H1 (cell line): ENCODE measurements at regions not wholly inside any gene's neighbourhood (a gene's known extent, or its start where the extent isn't known, plus 50 kb on each side); places are given as distances from the start of the nearest gene placed in this dataset.

Experiments
- CTCF ChIA-PET: fragments of 300-600 bp; sonication (Branson Sonifier 250); formaldehyde crosslinking; loops from one replicate; lab custom pipeline; 2021; ENCODE audit not compliant: partially characterized antibody; lab: Charles Lee
- POLR2A ChIA-PET: fragments of 300-600 bp; sonication (Branson Sonifier 250); formaldehyde crosslinking; loops from one replicate; lab custom pipeline; 2021; ENCODE audit warnings: inconsistent platforms; ENCODE audit not compliant: partially characterized antibody; lab: Charles Lee
- DNase-seq, 2 experiments: peaks; one replicate each; pipeline versions ENCODE4 v3.0.0 to v3.0.0-alpha.2; 2010 to 2022; ENCODE audit warnings: low spot score in 2 of 2, low read depth in 1 of 2, mixed read lengths in 1 of 2
- FAIRE-seq: peaks from 2 replicates; lab custom pipeline; 2011; peaks lifted over from hg19 to GRCh38; lab: Jason Lieb, UNC
- H2AFZ ChIP-seq: 2 replicates; pipeline ENCODE4 v1.8.1; 2012; ENCODE audit warnings: low read length, inconsistent platforms
- H2AK5ac ChIP-seq: 2 replicates; pipeline ENCODE4 v1.6.1; 2013; ENCODE audit warnings: low read depth, low read length
- H2BK120ac ChIP-seq: replicated peaks from 2 replicates; pipeline ENCODE3; 2013; ENCODE audit warnings: low read depth, low read length, inconsistent platforms
- H2BK12ac ChIP-seq: 2 replicates; pipeline ENCODE4 v1.6.1; 2013; ENCODE audit warnings: low read depth, low read length
- H2BK15ac ChIP-seq: 2 replicates; pipeline ENCODE4 v1.6.1; 2013; ENCODE audit warnings: low read length
- H2BK20ac ChIP-seq: 2 replicates; pipeline ENCODE4 v1.6.1; 2013; ENCODE audit warnings: low read length
- H2BK5ac ChIP-seq: 2 replicates; pipeline ENCODE4 v1.6.1; 2013; ENCODE audit warnings: low read depth, low read length
- H3K14ac ChIP-seq: 2 replicates; pipeline ENCODE4 v1.6.1; 2013; ENCODE audit warnings: inconsistent platforms; ENCODE audit not compliant: insufficient read length
- H3K18ac ChIP-seq: 2 replicates; pipeline ENCODE4 v1.6.1; 2013; ENCODE audit warnings: low read length; ENCODE audit errors: extremely low read depth
- H3K23ac ChIP-seq: 2 replicates; pipeline ENCODE4 v1.6.1; 2013; ENCODE audit warnings: inconsistent platforms; ENCODE audit not compliant: insufficient read length
- H3K23me2 ChIP-seq: 2 replicates; pipeline ENCODE4 v1.6.1; 2013; ENCODE audit warnings: low read depth, low read length
- H3K27ac ChIP-seq: 2 replicates; pipeline ENCODE4 v1.6.1; 2011; ENCODE audit warnings: low read depth, low read length, inconsistent platforms
- H3K27me3 ChIP-seq, 4 experiments: replicated peaks in 1 of 4; 1 replicate in 1 of 4; 2 replicates in 3 of 4; pipeline versions ENCODE4 v1.6.1 to v1.8.1; 2011 to 2013; ENCODE audit warnings: low read length in 3 of 4, mild to moderate bottlenecking in 3 of 4, inconsistent platforms in 2 of 4, mixed read lengths in 2 of 4, moderate library complexity in 1 of 4; ENCODE audit not compliant: control insufficient read depth in 3 of 4, insufficient read depth in 3 of 4; ENCODE audit errors: extremely low read depth in 1 of 4
- H3K36me3 ChIP-seq, 4 experiments: 2 replicates each; pipeline versions ENCODE4 v1.6.1 to v1.8.1; 2011 to 2013; ENCODE audit warnings: mild to moderate bottlenecking in 4 of 4, low read length in 3 of 4, moderate library complexity in 2 of 4, control low read depth in 1 of 4, inconsistent platforms in 1 of 4; ENCODE audit not compliant: insufficient read depth in 4 of 4, control insufficient read depth in 2 of 4
- H3K4ac ChIP-seq: replicated peaks from 2 replicates; pipeline ENCODE3; 2013; ENCODE audit warnings: low read length, low read depth, mixed read lengths, inconsistent platforms; ENCODE audit not compliant: insufficient read length
- H3K4me1 ChIP-seq, 4 experiments: replicated peaks in 1 of 4; 1 replicate in 1 of 4; 2 replicates in 3 of 4; pipeline versions ENCODE4 v1.6.1 to v1.8.1; 2011 to 2013; ENCODE audit warnings: low read length in 3 of 4, inconsistent platforms in 2 of 4, mixed read lengths in 1 of 4; ENCODE audit not compliant: insufficient read depth in 4 of 4, control insufficient read depth in 3 of 4
- H3K4me2 ChIP-seq, 2 experiments: 2 replicates each; pipeline versions ENCODE4 v1.6.1 to v1.8.1; 2011 to 2013; ENCODE audit warnings: low read depth in 2 of 2, low read length in 2 of 2, control low read depth in 1 of 2, inconsistent platforms in 1 of 2, mild to moderate bottlenecking in 1 of 2; ENCODE audit not compliant: insufficient read depth in 1 of 2
- H3K4me3 ChIP-seq, 4 experiments: fragments of 200-600, 300-600 bp in 1 of 4; sonication (generic), shearing (Covaris generic), sonication (Bioruptor Twin) in 1 of 4; 2 replicates each; pipeline versions ENCODE4 v1.5.1 to v1.8.1; 2011 to 2016; ENCODE audit warnings: low read length in 4 of 4, low read depth in 3 of 4, control low read depth in 2 of 4, inconsistent platforms in 2 of 4, mild to moderate bottlenecking in 2 of 4, mixed read lengths in 1 of 4, moderate library complexity in 1 of 4; ENCODE audit not compliant: insufficient read depth in 2 of 4; ENCODE audit errors: extremely low read depth in 1 of 4
- H3K56ac ChIP-seq: replicated peaks from 2 replicates; pipeline ENCODE3; 2013; ENCODE audit warnings: low read depth, mild to moderate bottlenecking, mixed read lengths, low read length, inconsistent platforms; ENCODE audit not compliant: insufficient read length
- H3K79me1 ChIP-seq: 2 replicates; pipeline ENCODE4 v1.6.1; 2013; ENCODE audit warnings: low read depth, low read length, control low read depth
- H3K79me2 ChIP-seq, 2 experiments: 2 replicates each; pipeline versions ENCODE4 v1.6.1 to v1.8.1; 2012 to 2013; ENCODE audit warnings: low read length in 2 of 2, mild to moderate bottlenecking in 2 of 2, inconsistent platforms in 1 of 2; ENCODE audit not compliant: insufficient read depth in 2 of 2, control insufficient read depth in 1 of 2
- H3K9ac ChIP-seq, 4 experiments: replicated peaks in 1 of 4; 1 replicate in 1 of 4; 2 replicates in 3 of 4; pipeline versions ENCODE4 v1.6.1 to v1.8.1; 2011 to 2013; ENCODE audit warnings: low read depth in 3 of 4, low read length in 3 of 4, control low read depth in 2 of 4, mild to moderate bottlenecking in 2 of 4, moderate library complexity in 2 of 4, inconsistent platforms in 1 of 4; ENCODE audit errors: extremely low read depth in 1 of 4
- H3K9me3 ChIP-seq, 2 experiments: 2 replicates each; pipeline versions ENCODE4 v1.6.1 to v1.8.1; 2012 to 2013; ENCODE audit warnings: mild to moderate bottlenecking in 2 of 2, moderate library complexity in 2 of 2, control low read depth in 1 of 2, inconsistent platforms in 1 of 2, low read depth in 1 of 2, low read length in 1 of 2, mixed read lengths in 1 of 2; ENCODE audit not compliant: insufficient read depth in 2 of 2
- H4K20me1 ChIP-seq, 2 experiments: replicated peaks in 1 of 2; 2 replicates each; pipeline versions ENCODE3 to v1.8.1; 2011 to 2013; ENCODE audit warnings: inconsistent platforms in 2 of 2, low read length in 2 of 2, mild to moderate bottlenecking in 1 of 2; ENCODE audit not compliant: insufficient read depth in 2 of 2, control insufficient read depth in 1 of 2
- H4K5ac ChIP-seq: 2 replicates; pipeline ENCODE4 v1.6.1; 2013; ENCODE audit warnings: low read length, low read depth, mixed read lengths, inconsistent platforms; ENCODE audit not compliant: insufficient read length
- H4K8ac ChIP-seq: 2 replicates; pipeline ENCODE4 v1.8.0; 2013; ENCODE audit warnings: mild to moderate bottlenecking, moderate library complexity, low read length, inconsistent platforms; ENCODE audit not compliant: insufficient read depth; ENCODE audit errors: extremely low read depth
- H4K91ac ChIP-seq: replicated peaks from 2 replicates; pipeline ENCODE3; 2013; ENCODE audit warnings: low read length, mixed read lengths, inconsistent platforms; ENCODE audit not compliant: insufficient read length
- CEBPB ChIP-seq: IDR thresholded peaks from 2 replicates; pipeline ENCODE4 v1.6.1; 2012; ENCODE audit warnings: low read depth, low read length
- EGR1 ChIP-seq: IDR thresholded peaks from 2 replicates; pipeline ENCODE4 v1.6.1; 2011; ENCODE audit warnings: low read depth, low read length, borderline replicate concordance
- HDAC2 ChIP-seq, 2 experiments: fragments of 300-600 bp in 1 of 2; sonication (generic) in 1 of 2; IDR thresholded peaks; 2 replicates each; pipeline ENCODE4 v1.6.1; 2011 to 2012; ENCODE audit warnings: low read depth in 2 of 2, low read length in 2 of 2, mild to moderate bottlenecking in 2 of 2, moderate library complexity in 2 of 2, borderline replicate concordance in 1 of 2, inconsistent platforms in 1 of 2
- HDAC6 ChIP-seq: IDR thresholded peaks from one replicate; pipeline ENCODE4 v1.7.1; 2012; ENCODE audit warnings: low read depth, mild to moderate bottlenecking, inconsistent platforms, low read length, moderate library complexity
- KDM1A ChIP-seq: fragments of 200-600, 300-600 bp; sonication (generic); IDR thresholded peaks from 2 replicates; pipeline ENCODE4 v1.7.1; 2016; ENCODE audit warnings: mild to moderate bottlenecking, low read length, borderline replicate concordance
- PHF8 ChIP-seq: fragments of 200-600 bp; sonication (generic); conservative IDR thresholded peaks from 2 replicates; pipeline ENCODE4 v1.7.1; 2012; ENCODE audit warnings: low read depth, mild to moderate bottlenecking, inconsistent platforms, low read length, moderate library complexity
- POLR2A ChIP-seq, 2 experiments: IDR thresholded peaks; 1 replicate in 1 of 2; 2 replicates in 1 of 2; pipeline ENCODE4 v1.6.1; 2011; ENCODE audit warnings: low read depth in 2 of 2, low read length in 2 of 2, mild to moderate bottlenecking in 2 of 2; ENCODE audit errors: control extremely low read depth in 1 of 2
- POLR2AphosphoS5 ChIP-seq: IDR thresholded peaks from 2 replicates; pipeline ENCODE4 v1.6.1; 2011; ENCODE audit warnings: low read depth, low read length
- RFX5 ChIP-seq: IDR thresholded peaks from 2 replicates; pipeline ENCODE4 v1.6.1; 2011; ENCODE audit warnings: low read depth, low read length, improper control_type of control experiment, borderline replicate concordance
- RNF2 ChIP-seq: fragments of 200-900, 300-1000 bp; sonication (generic); IDR thresholded peaks from 2 replicates; pipeline ENCODE4 v1.7.1; 2016; ENCODE audit warnings: borderline replicate concordance, low read depth, mild to moderate bottlenecking, antibody characterized with exemption, low read length; ENCODE audit not compliant: poor library complexity, severe bottlenecking; ENCODE audit errors: missing control alignments
- RXRA ChIP-seq: IDR thresholded peaks from 2 replicates; pipeline ENCODE4 v1.6.1; 2011; ENCODE audit warnings: low read depth, mild to moderate bottlenecking, low read length, moderate library complexity; ENCODE audit not compliant: insufficient read depth
- SAP30 ChIP-seq: fragments of 300-600 bp; sonication (generic); IDR thresholded peaks from 2 replicates; pipeline ENCODE4 v1.7.1; 2012; ENCODE audit warnings: low read length, moderate library complexity, mild to moderate bottlenecking, inconsistent platforms; ENCODE audit not compliant: insufficient read depth, insufficient replicate concordance
- SIRT6 ChIP-seq: IDR thresholded peaks from one replicate; pipeline ENCODE4 v1.7.1; 2012; ENCODE audit warnings: low read length, inconsistent platforms
- SUZ12 ChIP-seq: fragments of 200-600 bp; sonication (generic); IDR thresholded peaks from 2 replicates; pipeline ENCODE4 v1.6.1; 2012; ENCODE audit warnings: mild to moderate bottlenecking, inconsistent platforms, low read length, moderate library complexity, mixed read lengths
- TAF1 ChIP-seq: IDR thresholded peaks from 2 replicates; pipeline ENCODE4 v1.6.1; 2011; ENCODE audit warnings: mild to moderate bottlenecking, low read depth, low read length
- YY1 ChIP-seq: IDR thresholded peaks from 2 replicates; pipeline ENCODE4 v1.6.1; 2011; ENCODE audit warnings: low read depth, mild to moderate bottlenecking, low read length
- WGBS, 2 experiments: shearing (Covaris generic) in 1 of 2; methylation state at CpG; one replicate each; pipeline versions ENCODE4 v1.1.6 to v1.1.7; 2013 to 2015; ENCODE audit warnings: low lambda C conversion rate in 2 of 2, mixed read lengths in 2 of 2, inconsistent platforms in 1 of 2, low coverage in 1 of 2, missing lambda C conversion rate in 1 of 2; ENCODE audit not compliant: insufficient replicate concordance in 2 of 2, insufficient coverage in 1 of 2, insufficient read length in 1 of 2; ENCODE audit errors: extremely low coverage in 1 of 2, missing lambda C conversion rate in 1 of 2; 5-methylcytosine and 5-hydroxymethylcytosine counted together

GRCh38 chrX:128931071-128931470, 592.2 kb downstream of the SMARCA1 start:
- FAIRE-seq, result no peak
- H3K18ac ChIP-seq, result no peak overlapping the region
- TF ChIP-seq RNF2 (no peak), YY1 (no peak), KDM1A (no peak), HDAC6 (no peak), POLR2AphosphoS5 (no peak), SIRT6 (no peak), POLR2A (IDR thresholded peaks at IDR 0.05; ENCODE audit: control extremely low read depth in 1 of 2, low read depth in 2 of 2, low read length in 2 of 2) (no peak), CEBPB (no peak), PHF8 (no peak), EGR1 (no peak), RXRA (no peak), RFX5 (no peak), SUZ12 (no peak), SAP30 (no peak), TAF1 (no peak), HDAC2 (IDR thresholded peaks at IDR 0.05; ENCODE audit: borderline replicate concordance in 1 of 2, low read depth in 2 of 2, low read length in 2 of 2) (no peak)

More at GRCh38 chrX:128931071-128931470, 592.2 kb downstream of the SMARCA1 start:
- DNase-seq, result no peak
- Histone ChIP-seq H3K9ac (no peak overlapping the region), H3K79me1 (no peaks in the 10 kb centered on the region), H2AFZ (no peak overlapping the region), H2BK120ac (no peak overlapping the region), H3K56ac (no peak overlapping the region), H3K36me3 (no peaks in the 10 kb centered on the region), H3K79me2 (no peaks in the 10 kb centered on the region), H2BK20ac (no peak overlapping the region), H4K8ac (no peak overlapping the region), H3K27ac (no peak overlapping the region), H3K4ac (no peak overlapping the region), H2BK5ac (no peak overlapping the region), H4K5ac (no peak overlapping the region), H3K4me2 (no peak overlapping the region), H2BK12ac (no peak overlapping the region), H3K14ac (no peak overlapping the region), H4K20me1 (no peaks in the 10 kb centered on the region), H3K4me1 (no peaks in the 10 kb centered on the region), H3K4me3 (no peak overlapping the region), H4K91ac (no peak overlapping the region), H3K23me2 (no peaks in the 10 kb centered on the region), H3K23ac (no peak overlapping the region), H3K27me3 (no peaks in the 10 kb centered on the region), H2BK15ac (no peak overlapping the region), H3K9me3 (no peaks in the 10 kb centered on the region), H2AK5ac (no peak overlapping the region)
- WGBS, 2 experiments, result 100% methylated on average over 1 of the region's 1 CpG; no CpG with 5 or more reads in 1 of the 2 experiments
- POLR2A ChIA-PET, result no interaction called here
- CTCF ChIA-PET, result no interaction called here
